Neural progenitor cell (in vitro differentiated cells): ENCODE measurements at regions not wholly inside any gene's neighbourhood (a gene's known extent, or its start where the extent isn't known, plus 50 kb on each side); places are given as distances from the start of the nearest gene placed in this dataset.

Experiments used
- DNase-seq: peaks from one replicate; pipeline ENCODE4 v3.0.0-alpha.2; 2016; ENCODE audit warnings: low spot score
- H2AFZ ChIP-seq: fragments of 200-600 bp; sonication (generic); replicated peaks from 2 replicates; pipeline ENCODE4 v1.6.1; 2016; ENCODE audit warnings: antibody characterized with exemption
- H3F3A ChIP-seq: fragments of 200-600 bp; sonication (generic); 2 replicates; pipeline ENCODE4 v1.6.1; 2016; ENCODE audit warnings: antibody characterized with exemption, low read depth
- H3K27ac ChIP-seq: fragments of 200-600 bp; sonication (generic); 2 replicates; pipeline ENCODE4 v1.5.1; 2016; ENCODE audit warnings: mild to moderate bottlenecking
- H3K27me3 ChIP-seq: fragments of 200-600 bp; sonication (generic); 2 replicates; pipeline ENCODE4 v1.6.1; 2016; ENCODE audit warnings: mild to moderate bottlenecking, moderate library complexity
- H3K36me3 ChIP-seq: fragments of 200-600 bp; sonication (generic); 2 replicates; pipeline ENCODE4 v1.5.1; 2016
- H3K4me1 ChIP-seq: fragments of 200-600 bp; sonication (generic); 2 replicates; pipeline ENCODE4 v1.6.1; 2016; ENCODE audit warnings: mixed run types
- H3K4me2 ChIP-seq: fragments of 200-600 bp; sonication (generic); 2 replicates; pipeline ENCODE4 v1.6.1; 2016
- H3K4me3 ChIP-seq: fragments of 200-600 bp; sonication (generic); 2 replicates; pipeline ENCODE4 v1.5.1; 2016
- H3K79me2 ChIP-seq: fragments of 200-600 bp; sonication (generic); 2 replicates; pipeline ENCODE4 v1.6.1; 2016; ENCODE audit warnings: low read depth
- H3K9ac ChIP-seq: fragments of 200-600 bp; sonication (generic); 2 replicates; pipeline ENCODE4 v1.6.1; 2016
- H3K9me3 ChIP-seq: fragments of 200-600 bp; sonication (generic); 2 replicates; pipeline ENCODE4 v1.5.1; 2016; ENCODE audit warnings: low read depth
- H4K20me1 ChIP-seq: fragments of 200-600 bp; sonication (generic); 2 replicates; pipeline ENCODE4 v1.6.1; 2016; ENCODE audit warnings: low read depth
- H3K27ac Mint-ChIP-seq: 3 replicates; pipeline ENCODE4 v1.8.0; 2021; ENCODE audit warnings: mixed read lengths
- H3K27me3 Mint-ChIP-seq: 2 replicates; pipeline ENCODE4 v1.8.0; 2022; ENCODE audit warnings: low read depth, mild to moderate bottlenecking, inconsistent platforms, moderate library complexity, mixed read lengths; ENCODE audit not compliant: insufficient read depth
- H3K36me3 Mint-ChIP-seq: 3 replicates; pipeline ENCODE4 v1.8.0; 2021; ENCODE audit warnings: mixed read lengths
- H3K4me1 Mint-ChIP-seq: 3 replicates; pipeline ENCODE4 v1.8.0; 2021; ENCODE audit warnings: mixed read lengths
- H3K4me3 Mint-ChIP-seq: 3 replicates; pipeline ENCODE4 v1.8.0; 2021; ENCODE audit warnings: mild to moderate bottlenecking, moderate library complexity, mixed read lengths
- H3K9me3 Mint-ChIP-seq: 3 replicates; pipeline ENCODE4 v1.8.0; 2020; ENCODE audit warnings: mixed read lengths
- CTCF ChIP-seq: fragments of 200-600 bp; sonication (generic); IDR thresholded peaks from 2 replicates; pipeline ENCODE4 v1.5.1; 2017; ENCODE audit warnings: antibody characterized with exemption, mild to moderate bottlenecking
- EZH2 ChIP-seq: fragments of 200-600 bp; sonication (generic); IDR thresholded peaks from 2 replicates; pipeline ENCODE4 v1.6.1; 2017; ENCODE audit warnings: antibody characterized with exemption, mild to moderate bottlenecking, moderate library complexity
- EZH2phosphoT487 ChIP-seq: fragments of 200-600 bp; sonication (generic); IDR thresholded peaks from 2 replicates; pipeline ENCODE4 v1.6.1; 2017; ENCODE audit warnings: antibody characterized with exemption

- no peak overlapping the region for H3K4me3 ChIP-seq
- no peaks in the 10 kb centered on the region for H3K79me2 ChIP-seq
- H3K9me3 ChIP-seq: no peaks in the 10 kb centered on the region
- H3K4me2 ChIP-seq: no peak overlapping the region
- H3K36me3 ChIP-seq: no peaks in the 10 kb centered on the region
- no peaks in the 10 kb centered on the region for H3F3A ChIP-seq
- no peak for TF ChIP-seq EZH2phosphoT487
- no peak for TF ChIP-seq CTCF
- TF ChIP-seq EZH2: no peak
- no peaks in the 10 kb centered on the region for H3K27me3 ChIP-seq
- peaks cover 2% of the 10 kb centered on the region for H3K4me1 Mint-ChIP-seq
- no peak overlapping the region for H3K9ac ChIP-seq
- H3K27ac Mint-ChIP-seq: no peak overlapping the region
- DNase-seq: no peak
- no peaks in the 10 kb centered on the region for H3K27me3 Mint-ChIP-seq
- H3K4me3 Mint-ChIP-seq: no peak overlapping the region
- no peak overlapping the region for H3K27ac ChIP-seq
- no peaks in the 10 kb centered on the region for H3K4me1 ChIP-seq
- no peaks in the 10 kb centered on the region for H3K36me3 Mint-ChIP-seq
- no peak overlapping the region for H2AFZ ChIP-seq
- no peaks in the 10 kb centered on the region for H4K20me1 ChIP-seq
- H3K9me3 Mint-ChIP-seq: no peaks in the 10 kb centered on the region
Observed at GRCh38 chr1:118504867-118505266, 319.8 kb upstream of the SPAG17 start.

GRCh38 chr1:118504221-118504644 lies 319.2 kb upstream of the SPAG17 start:
- Histone ChIP-seq H2AFZ (peak overlapping the region; percentile 59), H3K36me3 (no peaks in the 10 kb centered on the region), H3K4me2 (no peak overlapping the region), H3K4me3 (no peak overlapping the region), H3K79me2 (no peaks in the 10 kb centered on the region), H3K27me3 (no peaks in the 10 kb centered on the region), H3K27ac (no peak overlapping the region), H3F3A (no peaks in the 10 kb centered on the region), H3K9me3 (no peaks in the 10 kb centered on the region), H3K9ac (no peak overlapping the region), H3K4me1 (no peaks in the 10 kb centered on the region), H4K20me1 (no peaks in the 10 kb centered on the region)
- Mint-ChIP-seq H3K4me1 (peaks cover 2% of the 10 kb centered on the region), H3K9me3 (no peaks in the 10 kb centered on the region), H3K4me3 (no peak overlapping the region), H3K27ac (no peak overlapping the region), H3K27me3 (no peaks in the 10 kb centered on the region), H3K36me3 (no peaks in the 10 kb centered on the region)
- no peak for DNase-seq
- TF ChIP-seq EZH2 (no peak), EZH2phosphoT487 (no peak)

GRCh38 chr1:118503752-118504151 lies 318.7 kb upstream of the SPAG17 start:
- Histone ChIP-seq H3K79me2 (no peaks in the 10 kb centered on the region), H3K4me3 (no peak overlapping the region), H3F3A (no peaks in the 10 kb centered on the region), H3K9ac (no peak overlapping the region), H4K20me1 (no peaks in the 10 kb centered on the region), H3K4me2 (no peak overlapping the region), H3K9me3 (no peaks in the 10 kb centered on the region), H3K4me1 (no peaks in the 10 kb centered on the region), H3K36me3 (no peaks in the 10 kb centered on the region), H2AFZ (peak overlapping the region; percentile 59), H3K27me3 (no peaks in the 10 kb centered on the region), H3K27ac (no peak overlapping the region)
- Mint-ChIP-seq H3K4me3 (no peak overlapping the region), H3K27me3 (no peaks in the 10 kb centered on the region), H3K27ac (no peak overlapping the region), H3K4me1 (peaks cover 2% of the 10 kb centered on the region), H3K9me3 (no peaks in the 10 kb centered on the region), H3K36me3 (no peaks in the 10 kb centered on the region)
- TF ChIP-seq CTCF (no peak), EZH2 (no peak), EZH2phosphoT487 (no peak)
- no peak for DNase-seq

GRCh38 chr1:118494998-118495397 lies 310.0 kb upstream of the SPAG17 start:
- TF ChIP-seq EZH2: no peak
- TF ChIP-seq CTCF: no peak
- TF ChIP-seq EZH2phosphoT487: no peak
- Histone ChIP-seq H3K27ac (no peak overlapping the region), H4K20me1 (no peaks in the 10 kb centered on the region), H3K9ac (no peak overlapping the region), H3F3A (no peaks in the 10 kb centered on the region), H3K4me3 (no peak overlapping the region), H3K4me2 (no peak overlapping the region), H3K4me1 (peaks cover 5% of the 10 kb centered on the region), H2AFZ (peak overlapping the region; percentile 73), H3K9me3 (no peaks in the 10 kb centered on the region), H3K36me3 (no peaks in the 10 kb centered on the region), H3K79me2 (no peaks in the 10 kb centered on the region), H3K27me3 (no peaks in the 10 kb centered on the region)
- no peaks in the 10 kb centered on the region for H3K27me3 Mint-ChIP-seq
- no peaks in the 10 kb centered on the region for H3K4me1 Mint-ChIP-seq
- no peaks in the 10 kb centered on the region for H3K9me3 Mint-ChIP-seq
- H3K36me3 Mint-ChIP-seq: no peaks in the 10 kb centered on the region
- H3K27ac Mint-ChIP-seq: no peak overlapping the region
- H3K4me3 Mint-ChIP-seq: no peak overlapping the region
- DNase-seq: no peak
